NCI-H1105 (cell line): ENCODE measurements at regions not wholly inside any gene's neighbourhood (a gene's known extent, or its start where the extent isn't known, plus 50 kb on each side); places are given as distances from the start of the nearest gene placed in this dataset.
"Not testable (repeated sequence)": the region's sequence is repeated elsewhere in the genome, so short reads cannot be mapped to it uniquely, and the experiment has no call there.

Source experiments
- DNase-seq: peaks from one replicate; lab custom pipeline; 2025; lab: John Stamatoyannopoulos, UW

GRCh38 chr15:59896663-59897074, 107.4 kb upstream of the FOXB1 start:
- no peak for DNase-seq

DNA sequence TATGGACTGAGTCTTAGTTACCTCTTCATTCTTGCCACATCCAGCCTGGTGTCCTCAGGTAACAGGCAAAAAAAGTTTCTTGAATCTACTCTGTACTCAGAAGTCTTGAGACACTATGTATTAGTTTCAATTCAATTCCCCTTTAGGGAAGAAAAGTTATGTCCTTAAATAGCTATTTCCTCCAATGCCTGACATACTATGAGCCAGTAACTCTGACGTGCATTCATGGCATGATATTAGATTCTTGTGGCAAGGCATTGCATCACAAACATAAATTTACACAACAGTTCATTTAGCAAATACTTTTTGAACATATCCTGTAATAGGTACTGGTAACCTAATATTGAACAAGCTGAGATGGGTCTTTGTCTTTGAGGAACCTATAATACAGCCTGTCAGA, 109.3 kb upstream of the FOXB1 start:
- no peak for DNase-seq

- no peak for DNase-seq
Observed at GRCh38 chr15:59892985-59893384, 111.1 kb upstream of the FOXB1 start.

DNA sequence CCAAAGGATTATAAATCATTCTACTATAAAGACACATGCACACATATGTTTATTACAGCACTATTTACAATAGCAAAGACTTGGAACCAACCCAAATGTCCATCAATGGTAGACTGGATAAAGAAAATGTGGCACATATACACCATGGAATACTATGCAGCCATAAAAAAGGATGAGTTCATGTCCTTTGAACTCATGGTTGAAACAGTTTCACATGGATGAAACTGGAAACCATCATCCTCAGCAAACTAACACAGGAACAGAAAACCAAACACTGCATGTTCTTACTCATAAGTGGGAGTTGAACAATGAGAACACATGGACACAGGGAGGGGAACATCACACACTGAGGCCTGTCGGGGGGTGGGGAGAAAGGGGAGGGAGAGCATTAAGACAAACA, 116.2 kb upstream of the FOXB1 start:
- not testable (repeated sequence) for DNase-seq

DNA sequence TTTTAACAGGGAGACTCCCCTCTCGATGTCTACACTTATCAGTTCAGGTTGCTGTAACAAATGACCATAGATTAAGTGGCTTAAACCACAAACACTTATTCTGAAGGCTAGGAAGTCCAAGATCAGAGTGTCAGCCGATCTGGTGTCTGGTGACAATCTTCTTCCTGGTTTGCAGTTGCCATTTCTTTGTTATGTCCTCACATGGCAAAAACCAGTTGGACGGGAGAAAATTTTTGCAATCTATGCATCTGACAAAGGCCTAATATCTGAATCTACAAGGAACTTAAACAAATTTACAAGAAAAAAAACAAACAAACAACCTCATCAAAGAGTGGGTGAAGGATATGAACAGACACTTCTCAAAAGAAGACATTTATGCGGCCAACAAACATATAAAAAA, 116.9 kb upstream of the FOXB1 start:
- no peak for DNase-seq

GRCh38 chr15:59886441-59886840, 117.7 kb upstream of the FOXB1 start:
- DNase-seq, result peak; percentile 49

- DNase-seq, result peak; percentile 99
Observed at GRCh38 chr15:59885832-59886231, 118.3 kb upstream of the FOXB1 start.

DNA sequence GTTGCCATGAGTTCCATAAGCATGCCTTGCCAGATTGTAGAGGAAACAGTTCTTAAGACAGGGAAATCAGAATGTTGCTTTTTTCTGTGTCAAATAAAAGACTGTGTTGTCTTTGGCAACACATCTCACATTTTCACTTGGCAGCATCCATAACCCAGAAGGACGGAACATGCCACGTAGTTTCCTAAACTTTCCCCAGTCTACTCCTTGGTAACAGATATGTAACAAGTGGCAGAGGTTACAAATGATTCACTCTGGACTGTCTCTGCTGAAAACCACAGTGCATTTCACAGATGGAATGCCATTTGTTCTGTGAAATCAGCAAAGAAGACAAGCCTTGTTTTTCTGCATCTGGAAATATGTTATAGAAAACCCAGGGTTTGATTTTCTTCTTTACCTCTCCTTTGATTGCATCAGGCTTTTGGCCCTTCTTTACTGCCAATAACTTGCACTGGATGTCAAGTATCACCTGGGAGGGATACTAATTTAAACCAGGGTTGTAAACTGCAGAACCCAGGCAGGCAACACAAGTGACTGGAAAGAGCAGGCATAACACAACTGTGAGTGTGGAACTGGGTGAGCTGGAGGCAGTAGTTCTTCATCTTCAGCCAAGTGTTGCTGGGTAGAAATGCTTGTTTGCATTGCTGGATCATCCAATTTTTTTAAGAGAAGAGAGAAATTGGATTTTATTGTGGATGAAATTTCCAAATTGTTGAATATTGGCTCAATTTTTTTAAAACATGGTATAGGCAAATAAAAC, 124.4 kb upstream of the FOXB1 start:
- no peak for DNase-seq

DNA sequence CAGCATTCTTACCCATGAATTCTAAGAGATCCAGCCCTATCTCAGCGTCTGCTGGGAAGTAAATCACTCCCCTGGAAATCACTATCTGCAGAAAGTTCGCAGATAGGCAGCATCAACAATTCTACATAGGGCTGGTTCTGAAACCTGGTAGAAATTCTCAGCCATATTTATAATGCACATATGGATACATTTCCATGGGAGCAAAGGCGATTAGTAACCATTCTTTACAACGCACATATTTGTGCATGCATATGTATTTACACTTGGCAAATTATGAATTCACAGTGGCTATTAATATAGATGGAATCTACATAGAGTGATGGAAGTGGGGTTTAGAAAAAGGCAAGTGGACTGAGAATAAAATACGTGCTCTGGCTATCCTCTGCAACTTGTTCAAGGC, 128.0 kb upstream of the FOXB1 start:
- DNase-seq, result no peak

- peak; percentile 12 for DNase-seq
Observed at GRCh38 chr15:59873644-59874272, 130.4 kb upstream of the FOXB1 start.

DNA sequence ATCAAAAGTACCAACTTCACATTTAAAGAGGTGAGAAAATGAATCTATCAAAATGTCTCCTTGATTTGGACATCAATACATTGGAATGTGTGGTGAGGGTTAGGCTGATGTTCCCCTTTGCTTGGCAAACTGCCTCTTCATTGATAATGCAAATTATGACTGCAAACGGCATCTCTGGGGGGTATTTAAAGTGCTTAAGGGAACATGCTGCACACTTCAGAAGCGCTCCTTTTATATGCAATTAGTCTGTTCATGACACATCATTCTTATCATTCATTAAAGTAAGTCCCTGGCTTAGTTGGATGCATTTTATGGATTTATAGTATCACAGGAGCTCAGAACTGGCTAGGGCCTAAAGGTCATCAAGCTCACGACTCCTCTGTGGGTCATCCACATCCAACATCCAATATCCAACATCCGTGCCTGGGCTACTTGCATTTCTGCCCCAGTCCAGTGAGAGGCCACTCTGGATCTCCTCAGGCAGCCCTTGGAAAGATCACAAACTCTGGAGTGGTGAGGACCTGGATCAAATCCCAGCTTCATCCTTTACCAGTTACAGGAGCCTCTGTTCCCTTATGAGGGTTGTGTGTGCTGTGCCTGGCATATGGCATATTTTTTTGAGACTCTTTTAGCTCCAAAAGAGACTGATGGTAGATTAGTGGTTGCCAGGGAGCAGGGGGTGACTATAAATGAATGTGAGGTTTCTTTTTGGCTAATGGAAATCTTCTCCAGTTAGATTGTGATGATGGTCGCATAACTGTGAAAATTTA, 136.8 kb upstream of the FOXB1 start:
- no peak for DNase-seq

GRCh38 chr15:59866642-59867041, 137.5 kb upstream of the FOXB1 start:
- no peak for DNase-seq

DNA sequence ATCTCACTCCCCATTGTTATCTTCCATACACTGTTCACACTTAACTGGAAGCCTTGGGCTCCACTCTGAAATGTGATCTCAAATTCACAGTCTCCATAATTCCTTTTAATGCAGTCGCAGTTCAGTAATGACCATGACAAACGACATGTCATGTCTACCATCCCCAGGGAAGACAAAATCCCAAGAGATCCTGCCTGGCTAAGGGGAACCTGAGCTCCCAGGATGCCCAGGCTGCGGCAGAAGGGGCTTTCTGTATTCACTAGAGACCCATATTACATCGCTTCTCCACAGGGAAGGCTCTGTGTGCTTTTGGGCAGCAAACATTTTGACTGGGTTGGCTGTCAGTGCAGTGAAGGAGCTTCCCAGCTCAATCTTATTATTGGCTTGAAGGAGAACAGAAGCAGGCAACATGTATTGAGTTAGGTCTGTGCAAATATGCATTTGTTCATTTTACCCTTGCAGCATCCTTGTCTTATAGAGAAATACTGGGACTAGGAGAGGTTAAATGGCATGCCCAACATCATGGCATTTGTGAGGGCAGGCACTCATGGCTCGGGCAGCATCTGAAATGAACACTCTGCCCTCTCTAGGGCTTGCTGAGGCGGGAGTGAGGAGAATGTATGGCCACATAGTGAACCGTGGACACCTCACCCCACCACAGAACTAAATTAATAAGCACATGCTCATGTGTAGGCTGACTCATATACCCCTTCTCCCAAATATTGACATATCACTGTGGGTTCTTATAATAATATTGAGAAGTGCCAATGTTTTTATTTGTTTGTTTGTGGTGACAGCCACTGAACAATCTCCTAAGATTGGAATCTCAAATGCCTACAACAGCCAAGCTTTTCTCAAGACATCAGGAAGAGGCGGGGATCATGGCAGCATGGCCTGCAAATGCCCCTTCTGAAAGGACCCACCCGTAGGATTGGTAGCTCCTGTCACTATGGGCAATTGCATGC, 141.6 kb upstream of the FOXB1 start:
- no peak for DNase-seq

GRCh38 chr15:59847968-59848367, 156.1 kb upstream of the FOXB1 start:
- no peak for DNase-seq

DNA sequence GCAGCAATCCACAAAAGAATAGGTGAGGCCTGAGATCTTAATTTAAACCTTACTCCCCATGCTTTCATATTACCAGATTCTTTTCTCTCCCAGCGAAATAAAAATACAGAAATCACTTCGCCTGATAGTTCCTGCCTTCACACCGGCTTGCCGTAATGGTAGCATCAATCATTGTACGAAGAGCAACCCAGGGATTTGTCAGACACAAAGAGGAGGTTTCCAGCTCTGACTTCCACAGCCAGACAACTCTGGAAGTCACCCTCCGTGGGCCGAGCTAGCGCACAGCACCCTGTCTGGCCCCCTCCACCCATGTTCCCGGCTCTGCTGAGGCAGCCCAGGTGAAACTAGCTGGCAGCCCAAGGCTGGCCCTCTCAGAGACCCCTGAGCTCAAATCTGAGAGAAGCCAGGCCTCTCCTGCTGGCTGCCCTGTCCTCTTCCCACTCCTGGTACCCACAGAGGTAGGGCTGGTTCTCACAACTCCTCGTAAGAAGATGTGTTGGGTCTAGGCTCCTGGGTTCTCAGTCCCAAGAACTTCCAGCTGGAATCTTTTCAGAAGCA, 156.9 kb upstream of the BNIP2 start:
- DNase-seq, result no peak

- DNase-seq, result no peak
Observed at GRCh38 chr15:59843609-59844008, 154.5 kb upstream of the BNIP2 start.

DNA sequence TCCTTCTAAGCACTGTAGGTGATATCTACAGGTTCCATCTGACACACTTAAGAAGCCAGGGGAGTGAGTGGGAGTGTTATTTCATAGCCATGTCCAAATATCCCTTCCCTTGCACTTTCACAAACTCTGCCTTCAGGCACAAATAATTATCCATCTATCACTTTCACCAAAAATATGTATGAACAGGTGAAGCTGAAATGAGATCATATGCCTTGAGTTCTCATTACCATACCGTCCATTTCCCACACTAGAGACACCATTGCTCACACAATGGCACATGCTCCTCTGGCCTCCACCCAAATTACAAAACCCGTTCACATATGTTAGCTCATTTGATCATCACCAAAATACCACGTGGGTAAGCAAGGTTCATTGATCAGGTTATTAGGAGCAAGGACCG, 151.9 kb upstream of the BNIP2 start:
- DNase-seq, result no peak

DNA sequence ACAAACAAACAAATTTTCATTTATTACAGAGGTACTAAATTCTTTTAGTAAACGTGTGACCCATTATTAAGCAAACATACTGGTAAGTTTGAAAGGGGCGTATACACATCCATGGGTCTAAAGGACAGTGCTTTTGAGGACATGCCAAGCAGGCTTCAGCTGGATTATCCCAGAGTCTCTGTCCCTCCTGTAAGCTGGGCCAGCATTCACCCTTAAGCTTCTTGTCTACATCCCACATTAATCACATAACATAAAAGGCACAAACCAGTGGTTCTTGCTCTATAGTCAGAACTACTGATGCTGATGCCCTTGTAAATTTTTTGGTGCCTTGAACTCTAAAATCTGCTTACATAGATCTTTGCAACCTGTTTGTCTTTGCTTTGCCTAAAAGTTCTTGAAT, 150.8 kb upstream of the BNIP2 start:
- DNase-seq, result no peak

- DNase-seq, result no peak
Observed at GRCh38 chr15:59838900-59839299, 149.8 kb upstream of the BNIP2 start.

DNA sequence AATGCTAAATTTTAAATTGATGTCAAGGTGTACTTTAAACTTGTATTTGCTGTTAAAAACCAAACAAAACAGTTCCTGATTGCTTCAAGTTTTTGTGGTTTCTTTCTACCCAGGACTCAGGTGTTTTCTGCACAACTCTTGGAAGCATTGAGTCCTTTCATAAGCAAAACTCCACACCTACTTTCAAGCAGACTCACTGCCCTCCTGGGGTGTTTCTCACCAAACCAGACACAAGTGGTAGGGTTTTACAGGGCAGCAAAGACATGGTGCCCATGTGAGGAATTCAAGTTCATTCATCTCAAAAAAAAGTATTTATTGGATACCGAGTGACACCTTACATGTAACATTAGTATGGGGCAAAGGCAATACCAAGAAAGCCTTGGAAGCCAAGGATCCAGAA, 146.7 kb upstream of the BNIP2 start:
- DNase-seq, result no peak

DNA sequence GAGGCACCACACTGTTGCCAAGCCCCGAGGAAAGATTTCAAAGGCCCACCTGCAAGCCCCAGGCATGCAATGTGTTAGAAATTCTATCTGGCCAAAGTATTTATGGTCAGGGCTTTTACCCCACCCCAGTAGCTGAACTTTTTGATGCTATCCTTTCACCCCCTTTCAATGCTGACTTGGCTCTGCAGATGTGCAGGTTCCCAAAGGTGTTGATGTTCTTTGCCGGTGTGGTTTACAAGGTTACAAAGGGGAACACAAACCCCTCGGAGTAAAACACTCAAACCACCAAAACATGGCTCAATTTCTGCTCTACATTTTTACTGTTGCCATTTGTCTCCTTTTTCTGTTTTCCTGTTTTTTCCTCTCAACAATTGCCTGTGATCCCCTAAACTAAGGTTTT, 145.4 kb upstream of the BNIP2 start:
- DNase-seq, result no peak

DNA sequence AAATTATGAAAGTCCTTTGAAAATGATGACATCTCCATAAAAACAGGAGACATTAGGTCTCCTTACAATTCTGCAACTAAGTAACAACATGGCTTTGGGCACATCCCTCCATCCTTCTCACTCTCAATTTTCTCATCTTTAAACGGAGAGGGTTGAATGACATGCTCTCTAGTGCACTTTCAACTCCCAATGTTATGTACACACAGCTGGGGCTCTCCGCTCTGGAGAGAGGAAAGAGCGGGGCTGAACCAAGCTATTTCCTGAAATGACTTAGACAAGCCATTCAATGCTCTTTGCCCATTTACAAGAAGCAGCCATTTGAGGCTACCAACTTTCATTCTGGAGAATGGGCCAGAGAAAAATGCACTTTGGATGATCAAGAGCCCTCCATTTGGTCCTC, 144.2 kb upstream of the BNIP2 start:
- no peak for DNase-seq
